NCI-H748 (cell line): ENCODE measurements at regions not wholly inside any gene's neighbourhood (a gene's known extent, or its start where the extent isn't known, plus 50 kb on each side); places are given as distances from the start of the nearest gene placed in this dataset.
"Not testable (repeated sequence)": the region's sequence is repeated elsewhere in the genome, so short reads cannot be mapped to it uniquely, and the experiment has no call there.

Experiments
- DNase-seq: peaks from one replicate; lab custom pipeline; 2025; ENCODE audit not compliant: unreplicated experiment; lab: John Stamatoyannopoulos, UW

- DNase-seq = not testable (repeated sequence)
These were observed 264.7 kb downstream of the BCL2L11 start for GRCh38 chr2:111385226-111385957.

DNA sequence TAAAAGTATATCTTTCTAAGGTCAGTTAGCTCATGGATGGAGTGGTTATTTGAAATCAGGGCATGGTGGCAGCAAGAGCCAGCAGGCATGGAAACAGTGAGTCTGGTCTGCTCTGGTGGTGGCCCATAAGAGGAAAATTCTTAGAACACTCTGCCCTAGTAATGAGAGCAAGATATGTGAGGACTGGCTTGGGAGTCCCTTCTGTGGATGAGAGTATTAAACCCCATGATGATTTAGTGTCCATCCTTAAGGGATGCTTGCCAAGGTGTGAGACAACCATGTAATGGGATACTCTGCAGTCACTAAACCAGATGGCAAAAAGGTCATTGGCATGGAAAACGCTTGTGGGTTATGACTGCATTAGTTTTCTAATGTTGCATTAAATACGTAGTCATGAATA, 269.9 kb downstream of the BCL2L11 start:
- not testable (repeated sequence) for DNase-seq

- DNase-seq = not testable (repeated sequence)
These were observed 274.8 kb downstream of the BCL2L11 start for GRCh38 chr2:111395350-111396128.

- DNase-seq = not testable (repeated sequence)
These were observed 280.0 kb downstream of the BCL2L11 start for GRCh38 chr2:111400598-111401253.

DNA sequence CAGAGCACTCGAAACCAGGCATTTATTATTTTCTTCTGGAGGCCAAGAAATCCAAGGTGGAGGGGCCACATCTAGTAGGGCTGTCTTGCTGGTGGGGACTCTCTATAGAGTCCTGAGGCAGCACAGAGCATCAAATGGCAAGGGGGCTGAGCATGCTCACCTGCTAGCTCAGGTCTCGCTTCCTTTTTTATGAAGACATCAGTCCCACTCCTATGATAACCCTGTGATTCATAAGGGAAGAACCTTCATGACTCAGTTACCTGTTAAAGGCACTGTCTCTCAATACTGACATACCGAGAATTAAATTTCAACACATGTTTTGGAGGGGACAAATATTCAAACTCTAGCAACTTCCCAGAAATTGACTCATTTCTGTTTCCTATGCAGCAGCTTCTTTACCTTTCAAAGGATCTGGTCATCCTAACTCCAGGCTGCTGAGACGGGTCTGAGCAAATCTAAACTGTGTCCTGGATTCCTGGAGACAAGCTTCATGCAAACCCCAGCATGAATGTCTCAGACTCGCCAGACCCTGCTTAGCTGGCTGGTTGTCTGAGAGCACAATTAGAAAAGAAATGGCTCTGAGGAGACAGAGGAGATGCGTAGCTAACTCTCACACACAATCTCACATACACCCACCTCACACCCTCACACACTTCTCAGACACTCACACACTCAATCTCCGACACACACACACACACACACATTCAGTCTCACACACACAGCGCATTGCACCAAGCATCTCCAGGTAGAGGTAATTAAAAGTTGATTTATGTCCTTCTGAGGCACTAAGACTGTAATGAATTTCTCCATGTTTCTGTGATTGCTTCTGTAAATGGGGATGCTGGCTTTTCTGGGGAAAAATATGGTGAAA, 280.8 kb downstream of the BCL2L11 start:
- not testable (repeated sequence) for DNase-seq

DNA sequence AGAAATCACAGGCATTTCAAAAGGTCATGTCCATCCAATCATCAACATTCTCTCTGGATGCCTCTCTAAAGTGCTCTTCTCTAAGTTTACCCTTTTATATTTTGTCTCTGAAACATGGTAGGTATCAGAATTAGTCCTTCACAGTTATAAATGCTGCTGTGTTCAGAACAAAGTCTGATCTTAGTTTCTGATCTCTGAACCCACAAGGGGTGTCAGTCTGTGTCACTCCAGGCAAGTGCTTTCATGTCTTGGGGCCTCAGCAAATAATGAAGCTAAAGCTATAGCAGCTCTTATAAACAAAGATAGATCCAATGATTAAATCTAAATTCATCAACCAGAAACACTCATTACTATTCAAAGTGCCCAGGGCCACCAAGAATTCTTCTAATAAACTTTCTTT, 281.7 kb downstream of the BCL2L11 start:
- DNase-seq = not testable (repeated sequence)

GRCh38 chr2:111403287-111403686, 282.6 kb downstream of the BCL2L11 start:
- DNase-seq = not testable (repeated sequence)

DNA sequence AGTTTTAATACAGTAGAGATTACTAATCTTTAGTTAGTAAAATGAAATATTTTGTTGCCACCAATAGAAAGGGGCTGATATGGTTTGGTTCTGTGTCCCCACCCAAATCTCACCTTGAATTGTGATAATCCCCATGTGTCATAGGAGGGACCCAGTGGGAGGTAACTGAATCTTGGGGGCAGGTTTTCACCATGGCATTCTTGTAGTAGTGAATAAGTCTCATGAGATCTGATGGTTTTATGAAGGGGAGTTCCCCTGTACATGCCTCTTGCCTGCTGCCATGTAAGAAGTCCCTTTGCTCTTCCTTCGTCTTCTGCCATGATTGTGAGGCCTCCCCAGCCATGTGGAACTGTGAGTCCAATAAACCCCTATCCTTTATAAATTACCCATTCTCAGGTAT, 285.9 kb downstream of the BCL2L11 start:
- DNase-seq = not testable (repeated sequence)

- DNase-seq = not testable (repeated sequence)
These were observed 287.0 kb downstream of the BCL2L11 start for GRCh38 chr2:111407632-111408194.

DNA sequence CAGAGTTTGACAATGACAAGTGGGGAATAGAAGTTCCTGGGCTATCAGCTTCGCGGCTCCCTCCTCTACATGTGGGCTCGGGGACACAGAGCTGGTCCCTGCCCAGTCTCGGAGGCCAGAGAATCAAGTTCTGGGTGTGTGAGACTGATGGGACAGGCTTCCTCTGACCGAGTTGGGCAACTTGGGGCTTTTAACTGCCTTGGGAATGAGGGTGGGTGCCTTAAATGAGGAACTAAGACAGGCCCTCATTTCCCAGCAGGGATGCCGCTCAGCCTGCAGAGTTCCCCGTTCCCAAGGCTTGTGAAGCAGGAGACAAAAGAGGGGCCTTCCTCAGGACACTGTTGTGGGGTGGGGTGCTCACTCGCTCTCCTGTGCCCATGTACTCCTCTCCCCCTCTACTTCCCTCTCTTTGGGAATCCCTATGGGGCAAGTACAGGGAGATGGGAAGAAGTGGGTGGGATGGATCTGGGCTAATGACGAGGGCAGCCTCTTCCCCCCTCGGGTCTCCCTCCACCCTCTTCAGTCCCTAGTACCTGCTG, 290.2 kb downstream of the BCL2L11 start:
- DNase-seq = not testable (repeated sequence)

DNA sequence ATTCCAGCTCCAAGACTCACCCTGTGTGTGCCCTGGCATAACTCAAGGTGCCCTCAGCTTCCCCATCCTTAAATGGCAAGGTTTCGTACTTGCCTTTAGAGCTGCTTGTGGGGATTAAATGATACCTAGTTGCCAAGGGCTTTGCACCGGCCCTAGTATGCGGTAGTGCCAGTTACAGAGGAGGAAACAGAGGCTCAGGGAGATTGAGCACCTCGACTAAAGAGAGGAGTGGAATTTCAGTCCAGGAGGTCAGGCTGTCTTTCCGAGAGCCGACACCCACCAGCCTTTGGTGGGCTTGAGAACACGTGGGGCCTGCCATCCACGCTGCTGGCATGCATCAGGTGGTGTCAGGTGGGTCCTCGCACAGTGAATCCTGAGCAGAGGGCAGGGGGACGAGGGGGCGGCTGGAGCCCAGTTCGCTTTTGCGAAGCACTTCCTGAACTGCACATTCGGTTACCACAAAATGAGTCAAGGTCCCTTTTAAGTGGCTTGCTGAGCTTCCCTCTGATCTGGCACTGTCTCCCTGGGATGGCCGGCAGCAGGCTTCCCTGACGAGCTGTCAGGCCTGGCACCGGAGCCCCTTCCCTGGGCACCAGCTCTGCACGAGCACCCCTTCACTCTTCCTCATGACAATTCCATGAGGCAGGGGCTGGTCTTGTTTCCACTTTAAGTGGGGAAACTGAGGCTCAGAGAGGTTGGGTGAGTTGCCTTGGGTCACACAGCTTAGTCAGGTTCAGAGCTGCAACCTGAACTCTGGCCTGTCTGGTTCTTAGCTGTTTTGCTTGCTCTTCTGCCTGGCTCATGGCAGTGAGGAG, 291.4 kb downstream of the BCL2L11 start:
- DNase-seq = not testable (repeated sequence)

DNA sequence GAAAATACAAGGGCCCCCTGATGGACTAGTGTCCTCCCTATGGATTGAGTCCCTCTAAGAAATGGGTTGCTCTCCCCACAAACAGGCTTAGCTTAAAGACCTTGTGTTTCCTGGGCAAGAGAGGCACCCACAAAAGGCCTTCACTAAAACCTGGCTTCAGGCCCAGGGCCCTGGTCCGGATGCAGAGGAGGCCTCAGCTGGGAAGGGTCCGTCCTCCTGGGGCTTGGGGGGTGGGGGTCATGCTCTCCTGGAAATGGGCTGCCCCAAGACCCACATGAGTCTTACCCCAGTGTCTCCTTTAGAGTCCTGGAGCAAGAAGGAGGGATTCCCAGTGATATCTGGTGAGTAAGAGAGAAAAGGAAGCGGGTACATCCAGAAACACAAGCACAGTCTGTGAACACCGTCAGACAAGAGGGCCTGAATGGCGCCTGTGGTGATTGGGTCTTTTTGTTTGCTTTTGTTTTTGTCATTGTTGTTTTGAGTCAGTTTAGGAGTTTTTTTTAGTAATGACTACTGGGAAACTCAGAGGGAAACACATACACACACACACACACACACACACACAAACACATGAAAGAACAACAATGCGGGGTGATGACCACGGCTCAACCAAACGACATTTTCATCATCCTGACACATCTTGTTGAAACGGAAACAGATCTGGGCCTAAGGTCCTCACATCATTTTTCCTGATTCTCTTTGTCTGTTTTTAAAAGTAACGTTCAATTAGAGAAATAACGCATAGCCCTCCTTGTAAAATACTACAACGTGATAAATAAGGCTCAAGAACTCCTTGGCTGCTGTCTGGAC, 292.3 kb downstream of the BCL2L11 start:
- DNase-seq = not testable (repeated sequence)

DNA sequence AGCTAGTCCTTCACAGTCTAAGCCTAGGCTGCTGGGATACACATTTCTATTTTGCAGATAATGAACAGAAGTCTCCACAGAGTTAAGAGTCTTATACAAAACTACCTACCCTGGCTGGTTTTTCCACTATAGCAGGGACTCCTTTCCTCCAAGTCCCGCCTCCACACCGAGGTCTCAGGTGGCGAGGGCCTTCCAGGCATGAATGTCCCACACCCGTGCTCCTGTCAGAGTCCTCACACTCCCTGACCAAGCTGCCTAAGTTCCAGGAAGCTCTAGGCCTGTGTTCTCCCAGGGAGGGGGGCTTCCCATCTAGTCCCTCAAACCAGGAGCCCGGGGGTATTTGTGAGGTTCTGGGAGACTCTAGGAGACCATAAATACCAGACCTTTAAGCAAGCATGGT, 293.2 kb downstream of the BCL2L11 start:
- DNase-seq = not testable (repeated sequence)

DNA sequence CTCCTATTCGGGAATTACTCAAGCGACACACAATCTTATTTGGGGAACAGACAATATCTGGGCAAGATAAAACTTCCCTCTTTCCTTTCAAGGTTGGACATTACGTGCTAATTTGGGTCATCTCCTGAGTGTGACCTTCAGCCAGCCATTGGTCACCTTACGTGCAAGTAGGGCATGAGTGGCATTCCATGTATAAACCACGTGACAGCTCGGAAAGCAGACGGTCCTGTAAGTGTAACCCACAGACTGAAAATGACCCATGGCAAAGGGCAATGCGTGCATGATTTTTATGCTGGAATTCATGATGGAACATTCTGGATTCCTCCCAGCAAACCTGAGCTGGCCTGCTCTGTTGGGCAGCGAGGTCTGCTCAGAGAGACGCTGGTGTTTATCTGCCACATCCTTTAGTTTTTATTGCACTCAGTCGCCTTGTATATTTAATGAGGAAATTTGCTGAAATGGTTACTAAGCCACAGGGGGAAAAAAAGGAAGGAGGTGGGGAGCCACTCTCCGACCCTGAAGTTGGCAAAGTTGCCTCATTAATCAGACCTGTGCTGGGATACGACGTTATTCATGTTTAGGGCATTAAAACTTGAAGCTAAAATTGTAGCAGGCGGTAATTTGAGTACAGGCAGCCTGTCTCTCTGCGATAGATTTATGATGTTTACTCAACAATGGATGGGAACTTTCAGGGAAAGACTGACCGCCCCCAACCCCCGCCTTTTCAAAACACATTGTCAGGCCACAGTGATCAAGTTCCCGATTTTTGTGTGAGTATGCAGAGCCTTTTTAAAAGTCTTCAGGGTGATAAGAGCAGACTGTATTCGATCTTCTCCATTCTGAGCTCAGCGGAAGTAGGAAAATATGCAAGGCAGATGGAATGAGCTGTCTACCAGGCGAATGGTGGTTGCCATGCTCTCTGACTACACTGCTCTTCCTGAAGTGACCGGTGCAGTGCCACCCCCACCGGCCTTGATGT, 295.3 kb downstream of the BCL2L11 start:
- DNase-seq = not testable (repeated sequence)

- DNase-seq = not testable (repeated sequence)
These were observed 296.3 kb downstream of the BCL2L11 start for GRCh38 chr2:111417026-111417425.

- not testable (repeated sequence) for DNase-seq
These were observed 297.6 kb downstream of the BCL2L11 start for GRCh38 chr2:111418091-111418875.
